EH (cell line): ENCODE measurements at regions not wholly inside any gene's neighbourhood (a gene's known extent, or its start where the extent isn't known, plus 50 kb on each side); places are given as distances from the start of the nearest gene placed in this dataset.

Experiments
- DNase-seq: peaks from one replicate; pipeline ENCODE4 v3.0.0-alpha.2; 2015; ENCODE audit warnings: low read depth

GRCh38 chr5:124692950-124693349 lies 53.5 kb downstream of the ZNF608 start:
- no peak for DNase-seq

GRCh38 chr5:124692324-124692723 lies 54.1 kb downstream of the ZNF608 start:
- DNase-seq = peak; percentile 82

- DNase-seq = no peak
Observed at GRCh38 chr5:124689653-124690052, 56.8 kb downstream of the ZNF608 start.

- no peak for DNase-seq
Observed at GRCh38 chr5:124686239-124687004, 60.0 kb downstream of the ZNF608 start.

GRCh38 chr5:124685404-124685930 lies 61.0 kb downstream of the ZNF608 start:
- no peak for DNase-seq

- no peak for DNase-seq
Observed at GRCh38 chr5:124683917-124684555, 62.4 kb downstream of the ZNF608 start.

GRCh38 chr5:124679578-124680199 lies 66.8 kb downstream of the ZNF608 start:
- DNase-seq = no peak

- DNase-seq = no peak
Observed at GRCh38 chr5:124678922-124679519, 67.4 kb downstream of the ZNF608 start.

- DNase-seq = no peak
Observed at GRCh38 chr5:124678468-124678867, 68.0 kb downstream of the ZNF608 start.

GRCh38 chr5:124677374-124678351 lies 68.8 kb downstream of the ZNF608 start:
- DNase-seq = no peak

GRCh38 chr5:124675931-124676846 lies 70.2 kb downstream of the ZNF608 start:
- no peak for DNase-seq

- DNase-seq = no peak
Observed at GRCh38 chr5:124671193-124671592, 75.2 kb downstream of the ZNF608 start.

- DNase-seq = no peak
Observed at GRCh38 chr5:124670722-124671184, 75.7 kb downstream of the ZNF608 start.

- DNase-seq = no peak
Observed at GRCh38 chr5:124669956-124670721, 76.3 kb downstream of the ZNF608 start.

GRCh38 chr5:124669300-124669648 lies 77.2 kb downstream of the ZNF608 start:
- no peak for DNase-seq

- DNase-seq = no peak
Observed at GRCh38 chr5:124668353-124669299, 77.8 kb downstream of the ZNF608 start.

GRCh38 chr5:124665625-124666024 lies 80.8 kb downstream of the ZNF608 start:
- no peak for DNase-seq

GRCh38 chr5:124665035-124665434 lies 81.4 kb downstream of the ZNF608 start:
- no peak for DNase-seq
